ENCODE measurements at regions not wholly inside any gene's neighbourhood (a gene's known extent, or its start where the extent isn't known, plus 50 kb on each side); places are given as distances from the start of the nearest gene placed in this dataset.
"Not testable (repeated sequence)": the region's sequence is repeated elsewhere in the genome, so short reads cannot be mapped to it uniquely, and the experiment has no call there.

- TF ChIP-seq CTCF (conservative IDR thresholded peaks at IDR 0.05 in 1 of 2, IDR thresholded peaks at IDR 0.05 in 1 of 2; ENCODE audit: low read depth in 1 of 2, low read length in 2 of 2); EZH2 (IDR thresholded peaks at IDR 0.05; ENCODE audit: low read length, missing control alignments): not testable (repeated sequence)
Measured at GRCh38 chr9:135307919-135308318, 171.7 kb upstream of the PPP1R26 start.
